Immature natural killer cell (primary cell): ENCODE measurements at regions not wholly inside any gene's neighbourhood (a gene's known extent, or its start where the extent isn't known, plus 50 kb on each side); places are given as distances from the start of the nearest gene placed in this dataset.

ENCODE experiments used
- DNase-seq, 3 donors: peaks; one replicate each; pipeline ENCODE4 v3.0.0; 2022; ENCODE audit warnings: mixed read lengths in 1 of 3
- H3K27ac Mint-ChIP-seq, 6 donors: one replicate each; pipeline ENCODE4 v1.8.0; 2020; ENCODE audit warnings: mixed read lengths in 6 of 6, mild to moderate bottlenecking in 5 of 6, inconsistent platforms in 4 of 6, moderate library complexity in 3 of 6
- H3K27me3 Mint-ChIP-seq, 3 donors: one replicate each; pipeline ENCODE4 v1.8.0; 2020 to 2021; ENCODE audit warnings: low read depth in 3 of 3, mild to moderate bottlenecking in 3 of 3, mixed read lengths in 3 of 3, moderate library complexity in 3 of 3, inconsistent platforms in 1 of 3
- H3K36me3 Mint-ChIP-seq, 3 donors: one replicate each; pipeline ENCODE4 v1.8.0; 2020; ENCODE audit warnings: mixed read lengths in 3 of 3, inconsistent platforms in 2 of 3, mild to moderate bottlenecking in 2 of 3
- H3K4me1 Mint-ChIP-seq, 2 donors: one replicate each; pipeline ENCODE4 v1.8.0; 2020; ENCODE audit warnings: inconsistent platforms in 2 of 2, mild to moderate bottlenecking in 2 of 2, mixed read lengths in 2 of 2, moderate library complexity in 1 of 2
- H3K4me3 Mint-ChIP-seq, 5 donors: one replicate each; pipeline ENCODE4 v1.8.0; 2020; ENCODE audit warnings: mild to moderate bottlenecking in 5 of 5, mixed read lengths in 5 of 5, inconsistent platforms in 3 of 5, moderate library complexity in 3 of 5
- H3K9me3 Mint-ChIP-seq, 6 donors: one replicate each; pipeline ENCODE4 v1.8.0; 2020; ENCODE audit warnings: mild to moderate bottlenecking in 6 of 6, mixed read lengths in 6 of 6, inconsistent platforms in 4 of 6, moderate library complexity in 3 of 6

DNA sequence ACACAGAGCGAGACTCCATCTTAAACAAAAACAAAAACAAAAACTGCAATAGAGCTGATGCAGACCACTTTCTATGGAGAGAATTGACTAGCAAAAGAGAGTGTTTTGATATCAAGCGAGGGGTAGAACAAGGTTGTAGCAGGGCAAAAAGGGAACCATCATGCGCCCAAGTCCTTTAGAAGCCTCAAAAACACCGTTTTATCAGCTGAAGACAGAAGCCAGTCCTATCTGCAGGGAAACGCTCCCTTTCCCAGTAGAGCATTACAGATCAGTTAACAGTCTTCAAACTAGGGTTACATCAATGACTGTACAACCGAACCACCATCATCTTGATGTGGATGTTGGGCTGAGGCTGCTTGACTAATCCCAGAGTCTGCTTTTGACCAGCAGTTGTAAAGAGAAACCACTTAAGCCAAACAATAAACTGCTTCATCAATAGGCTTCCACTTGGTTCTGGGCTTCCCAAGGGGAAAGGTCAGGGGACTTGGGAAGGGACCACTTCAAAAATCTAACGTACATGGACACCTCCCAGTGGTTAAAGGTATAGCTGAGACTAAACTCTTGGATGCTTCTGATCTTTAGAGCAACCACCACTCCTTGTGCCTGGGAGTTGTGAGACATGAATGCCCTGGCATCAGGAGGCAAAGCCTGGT, 59.6 kb upstream of the SPDEF start:
- Mint-ChIP-seq H3K27me3 (peaks cover 0 to 1% (median 0%) of the 10 kb centered on the region in 3 donors), H3K36me3 (peaks cover 0 to 3% (median 0%) of the 10 kb centered on the region in 3 donors), H3K4me3 (no peak overlapping the region), H3K4me1 (peaks cover 13 to 34% of the 10 kb centered on the region in 2 donors), H3K9me3 (no peaks in the 10 kb centered on the region), H3K27ac (peak overlapping the region in 2 of 6 donors; percentile 18 to 39)
- no peak for DNase-seq

GRCh38 chr6:34610819-34611477, 54.8 kb upstream of the SPDEF start:
- DNase-seq: no peak
- H3K9me3 Mint-ChIP-seq: no peaks in the 10 kb centered on the region
- H3K27me3 Mint-ChIP-seq: peaks cover 0 to 4% (median 0%) of the 10 kb centered on the region in 3 donors
- no peak overlapping the region for H3K4me3 Mint-ChIP-seq
- H3K27ac Mint-ChIP-seq: peak overlapping the region in 2 of 6 donors; percentile 62 to 74
- peaks cover 0 to 4% (median 0%) of the 10 kb centered on the region in 3 donors for H3K36me3 Mint-ChIP-seq
- peaks cover 3 to 40% of the 10 kb centered on the region in 2 donors for H3K4me1 Mint-ChIP-seq

GRCh38 chr6:34608321-34609091, 52.4 kb upstream of the SPDEF start:
- peaks cover 0 to 5% (median 3%) of the 10 kb centered on the region in 3 donors for H3K36me3 Mint-ChIP-seq
- peak overlapping the region in 1 of 6 donors; percentile 57 for H3K27ac Mint-ChIP-seq
- H3K4me3 Mint-ChIP-seq: no peak overlapping the region
- peaks cover 8 to 50% of the 10 kb centered on the region in 2 donors for H3K4me1 Mint-ChIP-seq
- H3K9me3 Mint-ChIP-seq: no peaks in the 10 kb centered on the region
- no peak for DNase-seq
- H3K27me3 Mint-ChIP-seq: peaks cover 0 to 4% (median 2%) of the 10 kb centered on the region in 3 donors

- Mint-ChIP-seq H3K4me1 (peaks cover 8 to 55% of the 10 kb centered on the region in 2 donors), H3K27ac (peak overlapping the region in 4 of 6 donors; percentile 7 to 49 (median 40)), H3K9me3 (no peaks in the 10 kb centered on the region), H3K4me3 (no peak overlapping the region), H3K27me3 (peaks cover 0 to 2% (median 2%) of the 10 kb centered on the region in 3 donors), H3K36me3 (peaks cover 0 to 5% (median 3%) of the 10 kb centered on the region in 3 donors)
- DNase-seq: no peak
Measured at GRCh38 chr6:34606477-34607265, 50.5 kb upstream of the SPDEF start.
